ENCODE measurements at regions not wholly inside any gene's neighbourhood (a gene's known extent, or its start where the extent isn't known, plus 50 kb on each side); places are given as distances from the start of the nearest gene placed in this dataset.

GRCh38 chr14:58697930-58698642, 60.3 kb downstream of the DACT1 start:
- no peaks in the 10 kb centered on the region for H3K4me1 Mint-ChIP-seq (ENCODE audit: low read depth)
- H3K27ac Mint-ChIP-seq, result no peak overlapping the region
- no peak overlapping the region for H3K4me3 Mint-ChIP-seq
- H3K9me3 Mint-ChIP-seq (ENCODE audit: low read depth), result no peaks in the 10 kb centered on the region
- H3K27me3 Mint-ChIP-seq, result peaks cover 3% of the 10 kb centered on the region
- no peaks in the 10 kb centered on the region for H3K36me3 Mint-ChIP-seq

- Mint-ChIP-seq H3K4me3 (no peak overlapping the region), H3K4me1 (ENCODE audit: low read depth) (no peaks in the 10 kb centered on the region), H3K27me3 (peaks cover 3% of the 10 kb centered on the region), H3K36me3 (no peaks in the 10 kb centered on the region), H3K27ac (no peak overlapping the region), H3K9me3 (ENCODE audit: low read depth) (no peaks in the 10 kb centered on the region)
These were observed 62.0 kb downstream of the DACT1 start for GRCh38 chr14:58699681-58700205.

- H3K9me3 Mint-ChIP-seq (ENCODE audit: low read depth), result no peaks in the 10 kb centered on the region
- no peak overlapping the region for H3K4me3 Mint-ChIP-seq
- peaks cover 4% of the 10 kb centered on the region for H3K27me3 Mint-ChIP-seq
- H3K27ac Mint-ChIP-seq, result no peak overlapping the region
- H3K4me1 Mint-ChIP-seq (ENCODE audit: low read depth), result no peaks in the 10 kb centered on the region
- no peaks in the 10 kb centered on the region for H3K36me3 Mint-ChIP-seq
These were observed 63.4 kb downstream of the DACT1 start for GRCh38 chr14:58701156-58701555.

GRCh38 chr14:58701604-58702003, 63.8 kb downstream of the DACT1 start:
- Mint-ChIP-seq H3K4me1 (ENCODE audit: low read depth) (no peaks in the 10 kb centered on the region), H3K36me3 (no peaks in the 10 kb centered on the region), H3K4me3 (no peak overlapping the region), H3K27ac (no peak overlapping the region), H3K27me3 (peaks cover 3% of the 10 kb centered on the region), H3K9me3 (ENCODE audit: low read depth) (no peaks in the 10 kb centered on the region)

- no peaks in the 10 kb centered on the region for H3K9me3 Mint-ChIP-seq (ENCODE audit: low read depth)
- H3K27me3 Mint-ChIP-seq, result peaks cover 4% of the 10 kb centered on the region
- H3K36me3 Mint-ChIP-seq, result no peaks in the 10 kb centered on the region
- no peak overlapping the region for H3K27ac Mint-ChIP-seq
- no peaks in the 10 kb centered on the region for H3K4me1 Mint-ChIP-seq (ENCODE audit: low read depth)
- H3K4me3 Mint-ChIP-seq, result no peak overlapping the region
These were observed 64.8 kb downstream of the DACT1 start for GRCh38 chr14:58702441-58703160.

- Mint-ChIP-seq H3K36me3 (no peaks in the 10 kb centered on the region), H3K9me3 (ENCODE audit: low read depth) (no peaks in the 10 kb centered on the region), H3K4me1 (ENCODE audit: low read depth) (no peaks in the 10 kb centered on the region), H3K27ac (no peak overlapping the region), H3K4me3 (no peak overlapping the region), H3K27me3 (peaks cover 5% of the 10 kb centered on the region)
These were observed 65.4 kb downstream of the DACT1 start for GRCh38 chr14:58703161-58703506.

- no peaks in the 10 kb centered on the region for H3K4me1 Mint-ChIP-seq (ENCODE audit: low read depth)
- no peaks in the 10 kb centered on the region for H3K36me3 Mint-ChIP-seq
- H3K9me3 Mint-ChIP-seq (ENCODE audit: low read depth), result no peaks in the 10 kb centered on the region
These were observed 67.3 kb downstream of the DACT1 start for GRCh38 chr14:58705066-58705465.

GRCh38 chr14:58707949-58708348, 70.2 kb downstream of the DACT1 start:
- Mint-ChIP-seq H3K4me1 (ENCODE audit: low read depth) (no peaks in the 10 kb centered on the region), H3K27me3 (peaks cover 5% of the 10 kb centered on the region), H3K36me3 (no peaks in the 10 kb centered on the region), H3K27ac (no peak overlapping the region), H3K9me3 (ENCODE audit: low read depth) (no peaks in the 10 kb centered on the region), H3K4me3 (no peak overlapping the region)

More at GRCh38 chr14:58705066-58705465, 67.3 kb downstream of the DACT1 start:
- no peak overlapping the region for H3K4me3 Mint-ChIP-seq
- peaks cover 3% of the 10 kb centered on the region for H3K27me3 Mint-ChIP-seq
- H3K27ac Mint-ChIP-seq, result no peak overlapping the region

GRCh38 chr14:58709949-58710348, 72.2 kb downstream of the DACT1 start:
- H3K4me1 Mint-ChIP-seq (ENCODE audit: low read depth), result no peaks in the 10 kb centered on the region
- no peaks in the 10 kb centered on the region for H3K9me3 Mint-ChIP-seq (ENCODE audit: low read depth)
- peaks cover 4% of the 10 kb centered on the region for H3K27me3 Mint-ChIP-seq
- H3K36me3 Mint-ChIP-seq, result no peaks in the 10 kb centered on the region
- H3K4me3 Mint-ChIP-seq, result no peak overlapping the region
- no peak overlapping the region for H3K27ac Mint-ChIP-seq

GRCh38 chr14:58711382-58711781, 73.6 kb downstream of the DACT1 start:
- Mint-ChIP-seq H3K27me3 (peaks cover 4% of the 10 kb centered on the region), H3K36me3 (no peaks in the 10 kb centered on the region), H3K27ac (no peak overlapping the region), H3K4me3 (no peak overlapping the region), H3K9me3 (ENCODE audit: low read depth) (no peaks in the 10 kb centered on the region), H3K4me1 (ENCODE audit: low read depth) (peaks cover 3% of the 10 kb centered on the region)

GRCh38 chr14:58712357-58712756, 74.6 kb downstream of the DACT1 start:
- H3K4me1 Mint-ChIP-seq (ENCODE audit: low read depth), result peaks cover 7% of the 10 kb centered on the region
- H3K4me3 Mint-ChIP-seq, result no peak overlapping the region
- no peaks in the 10 kb centered on the region for H3K9me3 Mint-ChIP-seq (ENCODE audit: low read depth)
- H3K36me3 Mint-ChIP-seq, result no peaks in the 10 kb centered on the region
- H3K27me3 Mint-ChIP-seq, result peaks cover 6% of the 10 kb centered on the region
- H3K27ac Mint-ChIP-seq, result no peak overlapping the region

GRCh38 chr14:58713677-58714076, 75.9 kb downstream of the DACT1 start:
- H3K4me3 Mint-ChIP-seq, result no peak overlapping the region
- peaks cover 7% of the 10 kb centered on the region for H3K4me1 Mint-ChIP-seq (ENCODE audit: low read depth)
- no peaks in the 10 kb centered on the region for H3K9me3 Mint-ChIP-seq (ENCODE audit: low read depth)
- peaks cover 4% of the 10 kb centered on the region for H3K27me3 Mint-ChIP-seq
- no peaks in the 10 kb centered on the region for H3K36me3 Mint-ChIP-seq
- no peak overlapping the region for H3K27ac Mint-ChIP-seq

GRCh38 chr14:58716706-58717105, 78.9 kb downstream of the DACT1 start:
- Mint-ChIP-seq H3K9me3 (ENCODE audit: low read depth) (peaks cover 3% of the 10 kb centered on the region), H3K36me3 (no peaks in the 10 kb centered on the region), H3K4me3 (no peak overlapping the region), H3K4me1 (ENCODE audit: low read depth) (peaks cover 7% of the 10 kb centered on the region), H3K27me3 (peaks cover 5% of the 10 kb centered on the region), H3K27ac (no peak overlapping the region)

GRCh38 chr14:58717211-58717610, 79.4 kb downstream of the DACT1 start:
- H3K4me1 Mint-ChIP-seq (ENCODE audit: low read depth), result peaks cover 7% of the 10 kb centered on the region
- H3K36me3 Mint-ChIP-seq, result no peaks in the 10 kb centered on the region
- peaks cover 3% of the 10 kb centered on the region for H3K9me3 Mint-ChIP-seq (ENCODE audit: low read depth)
- H3K4me3 Mint-ChIP-seq, result no peak overlapping the region
- peaks cover 6% of the 10 kb centered on the region for H3K27me3 Mint-ChIP-seq
- no peak overlapping the region for H3K27ac Mint-ChIP-seq

GRCh38 chr14:58717813-58718212, 80.1 kb downstream of the DACT1 start:
- no peak overlapping the region for H3K27ac Mint-ChIP-seq
- H3K4me1 Mint-ChIP-seq (ENCODE audit: low read depth), result peaks cover 7% of the 10 kb centered on the region
- peaks cover 3% of the 10 kb centered on the region for H3K9me3 Mint-ChIP-seq (ENCODE audit: low read depth)
- H3K27me3 Mint-ChIP-seq, result peaks cover 6% of the 10 kb centered on the region
- no peak overlapping the region for H3K4me3 Mint-ChIP-seq
- no peaks in the 10 kb centered on the region for H3K36me3 Mint-ChIP-seq
